Naive thymus-derived CD8-positive, alpha-beta T cell (primary cell): ENCODE measurements at regions not wholly inside any gene's neighbourhood (a gene's known extent, or its start where the extent isn't known, plus 50 kb on each side); places are given as distances from the start of the nearest gene placed in this dataset.

Source experiments
- ATAC-seq, 2 donors: fragments of 150-1000 bp; cut with Tn5 transposase in 1 of 2; sonication (Bioruptor Pico), chemical (Tn5 transposase) in 1 of 2; 1 replicate in 1 of 2; 2 replicates in 1 of 2; pipeline ENCODE4 v1.10.0; 2021; ENCODE audit warnings: mild to moderate bottlenecking in 2 of 2, moderate library complexity in 2 of 2
- POLR2A ChIA-PET: fragments of 350-600 bp; sonication (Branson Sonifier 250); formaldehyde crosslinking; loops from one replicate; lab custom pipeline; 2021; ENCODE audit warnings: antibody characterized with exemption; lab: Charles Lee
- DNase-seq, 10 donors: peaks; one replicate each; pipeline versions ENCODE4 v3.0.0 to v3.0.0-alpha.2; 2020 to 2022
- H3K27ac Mint-ChIP-seq, 10 donors: one replicate each; pipeline ENCODE4 v1.8.0; 2020 to 2022; ENCODE audit warnings: mild to moderate bottlenecking in 10 of 10, mixed read lengths in 10 of 10, moderate library complexity in 4 of 10, inconsistent platforms in 1 of 10
- H3K27me3 Mint-ChIP-seq, 5 donors: one replicate each; pipeline ENCODE4 v1.8.0; 2021 to 2022; ENCODE audit warnings: mixed read lengths in 5 of 5
- H3K36me3 Mint-ChIP-seq, 3 donors: one replicate each; pipeline ENCODE4 v1.8.0; 2020 to 2022; ENCODE audit warnings: mixed read lengths in 3 of 3, mild to moderate bottlenecking in 2 of 3, inconsistent platforms in 1 of 3
- H3K4me1 Mint-ChIP-seq, 4 donors: one replicate each; pipeline ENCODE4 v1.8.0; 2021 to 2022; ENCODE audit warnings: mixed read lengths in 4 of 4
- H3K4me3 Mint-ChIP-seq, 10 donors: one replicate each; pipeline ENCODE4 v1.8.0; 2020 to 2022; ENCODE audit warnings: mild to moderate bottlenecking in 10 of 10, mixed read lengths in 10 of 10, moderate library complexity in 6 of 10, inconsistent platforms in 1 of 10
- H3K9me3 Mint-ChIP-seq, 9 donors: one replicate each; pipeline ENCODE4 v1.8.0; 2020 to 2022; ENCODE audit warnings: mixed read lengths in 9 of 9, mild to moderate bottlenecking in 3 of 9, inconsistent platforms in 1 of 9, moderate library complexity in 1 of 9

- POLR2A ChIA-PET = no interaction called here
- peaks cover 0 to 15% (median 6%) of the 10 kb centered on the region in 9 donors for H3K9me3 Mint-ChIP-seq
- H3K4me1 Mint-ChIP-seq = no peaks in the 10 kb centered on the region
- H3K36me3 Mint-ChIP-seq = peaks cover 0 to 2% (median 0%) of the 10 kb centered on the region in 3 donors
- peaks cover 0 to 18% (median 9%) of the 10 kb centered on the region in 5 donors for H3K27me3 Mint-ChIP-seq
- no peak overlapping the region for H3K4me3 Mint-ChIP-seq
- no peak for ATAC-seq
- DNase-seq = no peak
- H3K27ac Mint-ChIP-seq = no peak overlapping the region
These were observed 95.0 kb downstream of the UQCRFS1 start for GRCh38 chr19:29117926-29118325.

GRCh38 chr19:29115181-29115580, 97.8 kb downstream of the UQCRFS1 start:
- peaks cover 1 to 13% (median 8%) of the 10 kb centered on the region in 5 donors for H3K27me3 Mint-ChIP-seq
- peaks cover 0 to 6% (median 0%) of the 10 kb centered on the region in 9 donors for H3K9me3 Mint-ChIP-seq
- H3K4me1 Mint-ChIP-seq = no peaks in the 10 kb centered on the region
- ATAC-seq = no peak
- H3K36me3 Mint-ChIP-seq = no peaks in the 10 kb centered on the region
- no peak for DNase-seq
- no peak overlapping the region for H3K27ac Mint-ChIP-seq
- no peak overlapping the region for H3K4me3 Mint-ChIP-seq
- POLR2A ChIA-PET = no interaction called here

- ATAC-seq (no peak), DNase-seq (no peak)
- no peak overlapping the region for H3K4me3 Mint-ChIP-seq
- no peaks in the 10 kb centered on the region for H3K36me3 Mint-ChIP-seq
- peaks cover 0 to 6% (median 0%) of the 10 kb centered on the region in 9 donors for H3K9me3 Mint-ChIP-seq
- H3K27me3 Mint-ChIP-seq = peaks cover 0 to 25% (median 2%) of the 10 kb centered on the region in 5 donors
- H3K4me1 Mint-ChIP-seq = no peaks in the 10 kb centered on the region
- H3K27ac Mint-ChIP-seq = no peak overlapping the region
- POLR2A ChIA-PET = no interaction called here
These were observed 99.1 kb downstream of the UQCRFS1 start for GRCh38 chr19:29113838-29114237.

GRCh38 chr19:29111576-29111975, 101.4 kb downstream of the UQCRFS1 start:
- H3K27ac Mint-ChIP-seq = no peak overlapping the region
- POLR2A ChIA-PET = no interaction called here
- ATAC-seq (no peak), DNase-seq (no peak)
- H3K36me3 Mint-ChIP-seq = no peaks in the 10 kb centered on the region
- H3K9me3 Mint-ChIP-seq = peaks cover 0 to 11% (median 0%) of the 10 kb centered on the region in 9 donors
- no peak overlapping the region for H3K4me3 Mint-ChIP-seq
- H3K27me3 Mint-ChIP-seq = peaks cover 0 to 22% (median 1%) of the 10 kb centered on the region in 5 donors
- no peaks in the 10 kb centered on the region for H3K4me1 Mint-ChIP-seq

- Mint-ChIP-seq H3K36me3 (no peaks in the 10 kb centered on the region), H3K27ac (no peak overlapping the region), H3K4me3 (peak overlapping the region in 1 of 10 donors; percentile 38), H3K4me1 (no peaks in the 10 kb centered on the region), H3K27me3 (peaks cover 0 to 22% (median 8%) of the 10 kb centered on the region in 5 donors), H3K9me3 (peaks cover 0 to 11% (median 2%) of the 10 kb centered on the region in 9 donors)
- ATAC-seq (no peak), DNase-seq (no peak)
- POLR2A ChIA-PET = no interaction called here
These were observed 105.1 kb downstream of the UQCRFS1 start for GRCh38 chr19:29107831-29108230.

GRCh38 chr19:29106346-29106885, 106.5 kb downstream of the UQCRFS1 start:
- POLR2A ChIA-PET = no interaction called here
- ATAC-seq (no peak), DNase-seq (no peak)
- no peaks in the 10 kb centered on the region for H3K36me3 Mint-ChIP-seq
- no peak overlapping the region for H3K4me3 Mint-ChIP-seq
- no peak overlapping the region for H3K27ac Mint-ChIP-seq
- peaks cover 1 to 18% (median 9%) of the 10 kb centered on the region in 5 donors for H3K27me3 Mint-ChIP-seq
- peaks cover 0 to 11% (median 4%) of the 10 kb centered on the region in 9 donors for H3K9me3 Mint-ChIP-seq
- H3K4me1 Mint-ChIP-seq = no peaks in the 10 kb centered on the region

GRCh38 chr19:29105629-29106292, 107.2 kb downstream of the UQCRFS1 start:
- Mint-ChIP-seq H3K27me3 (peaks cover 0 to 20% (median 9%) of the 10 kb centered on the region in 5 donors), H3K27ac (no peak overlapping the region), H3K9me3 (peaks cover 0 to 11% (median 4%) of the 10 kb centered on the region in 9 donors), H3K36me3 (peaks cover 0 to under 1% (median 0%) of the 10 kb centered on the region in 3 donors), H3K4me1 (no peaks in the 10 kb centered on the region), H3K4me3 (no peak overlapping the region)
- DNase-seq = no peak
- ATAC-seq = no peak
- POLR2A ChIA-PET = no interaction called here

- H3K27me3 Mint-ChIP-seq = peaks cover 0 to 28% (median 17%) of the 10 kb centered on the region in 5 donors
- POLR2A ChIA-PET = no interaction called here
- H3K9me3 Mint-ChIP-seq = peaks cover 0 to 16% (median 7%) of the 10 kb centered on the region in 9 donors
- no peaks in the 10 kb centered on the region for H3K4me1 Mint-ChIP-seq
- H3K4me3 Mint-ChIP-seq = no peak overlapping the region
- no peak for DNase-seq
- no peak for ATAC-seq
- no peak overlapping the region for H3K27ac Mint-ChIP-seq
- H3K36me3 Mint-ChIP-seq = peaks cover 0 to 7% (median 0%) of the 10 kb centered on the region in 3 donors
These were observed 108.2 kb downstream of the UQCRFS1 start for GRCh38 chr19:29104605-29105241.

GRCh38 chr19:29098863-29099481, 114.0 kb downstream of the UQCRFS1 start:
- H3K4me1 Mint-ChIP-seq = no peaks in the 10 kb centered on the region
- no peak for ATAC-seq
- H3K27ac Mint-ChIP-seq = no peak overlapping the region
- POLR2A ChIA-PET = no interaction called here
- H3K27me3 Mint-ChIP-seq = peaks cover 0 to 32% (median 12%) of the 10 kb centered on the region in 5 donors
- peaks cover 0 to 7% (median 0%) of the 10 kb centered on the region in 3 donors for H3K36me3 Mint-ChIP-seq
- no peak for DNase-seq
- no peak overlapping the region for H3K4me3 Mint-ChIP-seq
- H3K9me3 Mint-ChIP-seq = peaks cover 0 to 18% (median 6%) of the 10 kb centered on the region in 9 donors

- Mint-ChIP-seq H3K9me3 (peaks cover 0 to 18% (median 6%) of the 10 kb centered on the region in 9 donors), H3K27ac (no peak overlapping the region), H3K4me3 (no peak overlapping the region), H3K4me1 (no peaks in the 10 kb centered on the region), H3K27me3 (peaks cover 0 to 32% (median 12%) of the 10 kb centered on the region in 5 donors), H3K36me3 (peaks cover 0 to 7% (median 0%) of the 10 kb centered on the region in 3 donors)
- no peak for DNase-seq
- POLR2A ChIA-PET = no interaction called here
- no peak for ATAC-seq
These were observed 114.9 kb downstream of the UQCRFS1 start for GRCh38 chr19:29098091-29098490.

GRCh38 chr19:29096896-29097295, 116.1 kb downstream of the UQCRFS1 start:
- H3K4me1 Mint-ChIP-seq = no peaks in the 10 kb centered on the region
- no peak for ATAC-seq
- peaks cover 0 to 32% (median 11%) of the 10 kb centered on the region in 5 donors for H3K27me3 Mint-ChIP-seq
- DNase-seq = no peak
- H3K27ac Mint-ChIP-seq = no peak overlapping the region
- no peak overlapping the region for H3K4me3 Mint-ChIP-seq
- H3K9me3 Mint-ChIP-seq = peaks cover 0 to 13% (median 0%) of the 10 kb centered on the region in 9 donors
- H3K36me3 Mint-ChIP-seq = peaks cover 0 to 7% (median 0%) of the 10 kb centered on the region in 3 donors
- POLR2A ChIA-PET = no interaction called here

GRCh38 chr19:29093553-29093908, 119.4 kb downstream of the UQCRFS1 start:
- POLR2A ChIA-PET = no interaction called here
- no peaks in the 10 kb centered on the region for H3K36me3 Mint-ChIP-seq
- H3K9me3 Mint-ChIP-seq = peaks cover 0 to 4% (median 0%) of the 10 kb centered on the region in 9 donors
- no peak overlapping the region for H3K4me3 Mint-ChIP-seq
- no peak overlapping the region for H3K27ac Mint-ChIP-seq
- DNase-seq = no peak
- ATAC-seq = no peak
- no peaks in the 10 kb centered on the region for H3K4me1 Mint-ChIP-seq
- H3K27me3 Mint-ChIP-seq = peaks cover 0 to 7% (median 1%) of the 10 kb centered on the region in 5 donors
